Endothelial cell of umbilical vein (primary cell): ENCODE measurements at regions not wholly inside any gene's neighbourhood (a gene's known extent, or its start where the extent isn't known, plus 50 kb on each side); places are given as distances from the start of the nearest gene placed in this dataset.

Experiments
- BruUV-seq: library from RNA; stranded (reverse); fragments of 400-500 nt; replicated peaks from 2 replicates; lab custom pipeline; 2021; lab: Mats Ljungman, UMichigan
- CTCF ChIA-PET: fragments of 300-600, 350-600 bp; sonication (Branson Sonifier 250); formaldehyde crosslinking; loops from one replicate; lab custom pipeline; 2021; ENCODE audit warnings: antibody characterized with exemption, inconsistent platforms; lab: Charles Lee
- POLR2A ChIA-PET: fragments of 300-600, 350-600 bp; sonication (Branson Sonifier 250); formaldehyde crosslinking; loops from one replicate; lab custom pipeline; 2021; ENCODE audit warnings: antibody characterized with exemption, inconsistent platforms; lab: Charles Lee
- DNase-seq: peaks from one replicate; pipeline ENCODE4 v3.0.0-alpha.2; 2011; ENCODE audit warnings: low read depth, low spot score
- FAIRE-seq: peaks from 2 replicates; lab custom pipeline; 2011; peaks lifted over from hg19 to GRCh38; lab: Jason Lieb, UNC
- H2AFZ ChIP-seq: 2 replicates; pipeline ENCODE4 v1.6.0; 2012; ENCODE audit warnings: low read depth, low read length, control low read depth, inconsistent platforms
- H3K27ac ChIP-seq: 2 replicates; pipeline ENCODE4 v1.5.1; 2011; ENCODE audit warnings: low read depth, mild to moderate bottlenecking, control low read depth, low read length, moderate library complexity; ENCODE audit not compliant: insufficient read depth
- H3K27me3 ChIP-seq, 2 experiments: 2 replicates each; pipeline versions ENCODE4 v1.6.0 to v1.6.1; 2011; ENCODE audit warnings: low read length in 2 of 2, mixed read lengths in 1 of 2; ENCODE audit not compliant: control insufficient read depth in 2 of 2, insufficient read depth in 2 of 2
- H3K36me3 ChIP-seq, 2 experiments: 2 replicates in 1 of 2; 3 replicates in 1 of 2; pipeline ENCODE4 v1.5.1; 2011; ENCODE audit warnings: low read length in 2 of 2, mild to moderate bottlenecking in 1 of 2, moderate library complexity in 1 of 2; ENCODE audit not compliant: control insufficient read depth in 2 of 2, insufficient read depth in 2 of 2; ENCODE audit errors: extremely low read depth in 1 of 2
- H3K4me1 ChIP-seq: 3 replicates; pipeline ENCODE4 v1.5.1; 2011; ENCODE audit warnings: mild to moderate bottlenecking, low read length; ENCODE audit not compliant: control insufficient read depth, insufficient read depth; ENCODE audit errors: extremely low read depth
- H3K4me2 ChIP-seq: 2 replicates; pipeline ENCODE4 v1.6.1; 2011; ENCODE audit warnings: low read length, control low read depth, mixed read lengths; ENCODE audit not compliant: insufficient read depth
- H3K4me3 ChIP-seq, 3 experiments: fragments of 200-600 bp in 1 of 3; sonication (generic), shearing (Covaris generic) in 1 of 3; replicated peaks in 1 of 3; 2 replicates each; pipeline ENCODE4 v1.5.1; 2011 to 2016; ENCODE audit warnings: control low read depth in 3 of 3, low read length in 3 of 3, mild to moderate bottlenecking in 2 of 3, inconsistent platforms in 1 of 3, low read depth in 1 of 3, moderate library complexity in 1 of 3; ENCODE audit not compliant: insufficient read depth in 1 of 3
- H3K79me2 ChIP-seq: 2 replicates; pipeline ENCODE4 v1.6.0; 2012; ENCODE audit warnings: low read length, inconsistent platforms; ENCODE audit not compliant: control insufficient read depth, insufficient read depth
- H3K9ac ChIP-seq: replicated peaks from 2 replicates; pipeline ENCODE3; 2011; ENCODE audit warnings: low read length, control low read depth; ENCODE audit not compliant: insufficient read depth; ENCODE audit errors: extremely low read depth
- H3K9me1 ChIP-seq: replicated peaks from 3 replicates; pipeline ENCODE4 v1.6.0; 2011; ENCODE audit warnings: mild to moderate bottlenecking, low read length; ENCODE audit not compliant: control insufficient read depth, insufficient read depth; ENCODE audit errors: extremely low read depth
- H3K9me3 ChIP-seq: replicated peaks from 2 replicates; pipeline ENCODE4 v1.5.1; 2012; ENCODE audit warnings: low read length, inconsistent platforms; ENCODE audit not compliant: control insufficient read depth, insufficient read depth
- H4K20me1 ChIP-seq: replicated peaks from 2 replicates; pipeline ENCODE3; 2011; ENCODE audit warnings: mild to moderate bottlenecking, low read length; ENCODE audit not compliant: control insufficient read depth, insufficient read depth; ENCODE audit errors: extremely low read depth
- CTCF ChIP-seq, 2 donors: IDR thresholded peaks; 1 replicate in 1 of 2; 2 replicates in 1 of 2; pipeline ENCODE4 v1.5.1; 2011; ENCODE audit warnings: low read length in 2 of 2, mild to moderate bottlenecking in 2 of 2, moderate library complexity in 2 of 2, control low read depth in 1 of 2, inconsistent platforms in 1 of 2, low read depth in 1 of 2; ENCODE audit not compliant: insufficient read depth in 1 of 2; ENCODE audit errors: extremely low read depth in 1 of 2
- EZH2 ChIP-seq: IDR thresholded peaks from 2 replicates; pipeline ENCODE4 v1.6.1; 2012; ENCODE audit warnings: borderline replicate concordance, low read depth, mild to moderate bottlenecking, moderate library complexity, low read length, inconsistent platforms; ENCODE audit not compliant: severe bottlenecking
- FOS ChIP-seq: IDR thresholded peaks from 2 replicates; pipeline ENCODE4 v1.6.1; 2011; ENCODE audit warnings: mild to moderate bottlenecking, low read length, moderate library complexity, borderline replicate concordance; ENCODE audit not compliant: insufficient read depth
- GATA2 ChIP-seq: IDR thresholded peaks from 2 replicates; pipeline ENCODE4 v1.7.0; 2011; ENCODE audit warnings: low read depth, mild to moderate bottlenecking, moderate library complexity, mixed read lengths, low read length; ENCODE audit not compliant: insufficient read length, insufficient read depth
- JUN ChIP-seq: IDR thresholded peaks from 2 replicates; pipeline ENCODE4 v1.6.1; 2011; ENCODE audit warnings: borderline replicate concordance, low read depth; ENCODE audit not compliant: insufficient read length, insufficient read depth
- MAX ChIP-seq: IDR thresholded peaks from 2 replicates; pipeline ENCODE4 v1.6.1; 2011; ENCODE audit not compliant: insufficient read depth, insufficient read length
- MYC ChIP-seq: IDR thresholded peaks from one replicate; pipeline ENCODE4 v1.6.1; 2011; ENCODE audit warnings: mild to moderate bottlenecking, low read depth, low read length
- POLR2A ChIP-seq: IDR thresholded peaks from 2 replicates; pipeline ENCODE4 v1.6.1; 2012; ENCODE audit warnings: low read depth, mild to moderate bottlenecking, control low read depth, low read length
- POLR2AphosphoS5 ChIP-seq: IDR thresholded peaks from 2 replicates; pipeline ENCODE4 v1.6.1; 2012; ENCODE audit warnings: low read depth, mild to moderate bottlenecking, control low read depth, low read length, moderate library complexity; ENCODE audit not compliant: insufficient read depth
- dilution Hi-C: fragments of 300-500 bp; cut with MboI; formaldehyde crosslinking; loops from one replicate; pipeline ENCODE4 v1.15.0; 2019; ENCODE audit warnings: low sequenced_read_pairs; ENCODE audit not compliant: extremely low pct_ligation_motif_present
- intact Hi-C: fragments of 100-400 bp; cut with micrococcal nuclease; formaldehyde crosslinking; loops from one replicate; pipeline ENCODE4 v1.10.0; 2022

GRCh38 chr4:63784822-63785221 is 624.4 kb downstream of the TECRL start:
- Histone ChIP-seq H3K4me1 (no peaks in the 10 kb centered on the region), H3K9me1 (no peaks in the 10 kb centered on the region), H3K27ac (no peak overlapping the region), H3K4me3 (no peak overlapping the region), H3K4me2 (no peak overlapping the region), H3K9me3 (no peaks in the 10 kb centered on the region), H3K79me2 (no peaks in the 10 kb centered on the region), H3K36me3 (no peaks in the 10 kb centered on the region), H4K20me1 (no peaks in the 10 kb centered on the region), H2AFZ (no peak overlapping the region), H3K9ac (no peak overlapping the region), H3K27me3 (no peaks in the 10 kb centered on the region)
- TF ChIP-seq GATA2 (no peak), MAX (no peak), POLR2AphosphoS5 (no peak), MYC (no peak), FOS (no peak), EZH2 (no peak), POLR2A (no peak), JUN (no peak), CTCF (IDR thresholded peaks at IDR 0.05; ENCODE audit: extremely low read depth in 1 of 2, insufficient read depth in 1 of 2, low read depth in 1 of 2, low read length in 2 of 2) (no peak)
- FAIRE-seq (no peak), DNase-seq (no peak)
- intact Hi-C loops = no loop called here
- POLR2A ChIA-PET = no interaction called here
- dilution Hi-C loops = no loop called here
- CTCF ChIA-PET = no interaction called here
- BruUV-seq = no TSS peak
